Fibroblast of upper back skin (primary cell): ENCODE measurements at regions not wholly inside any gene's neighbourhood (a gene's known extent, or its start where the extent isn't known, plus 50 kb on each side); places are given as distances from the start of the nearest gene placed in this dataset.

Source experiments
- DNase-seq: peaks from one replicate; pipeline ENCODE4 v3.0.0-alpha.2; 2013

- no peak for DNase-seq
These were observed 57.6 kb upstream of the ARGLU1 start for GRCh38 chr13:106625578-106625977.

- DNase-seq = no peak
These were observed 56.0 kb upstream of the ARGLU1 start for GRCh38 chr13:106623799-106624460.

GRCh38 chr13:106621833-106622232, 53.9 kb upstream of the ARGLU1 start:
- no peak for DNase-seq

GRCh38 chr13:106619688-106620555, 52.0 kb upstream of the ARGLU1 start:
- peak; percentile 60 for DNase-seq
